H9 (cell line): ENCODE measurements at regions not wholly inside any gene's neighbourhood (a gene's known extent, or its start where the extent isn't known, plus 50 kb on each side); places are given as distances from the start of the nearest gene placed in this dataset.

ENCODE experiments used
- DNase-seq: peaks from one replicate; pipeline ENCODE4 v3.0.0-alpha.2; 2017
- H2AFZ ChIP-seq: one replicate; pipeline ENCODE4 v1.6.1; 2013; ENCODE audit warnings: mild to moderate bottlenecking, low read length, control low read depth, moderate library complexity
- H2AK5ac ChIP-seq: 2 replicates; pipeline ENCODE4 v1.6.1; 2013; ENCODE audit warnings: low read length, control low read depth, mixed read lengths; ENCODE audit not compliant: insufficient read length
- H2BK120ac ChIP-seq: one replicate; pipeline ENCODE4 v1.6.1; 2013; ENCODE audit warnings: low read depth, mild to moderate bottlenecking, low read length, control low read depth, inconsistent platforms; ENCODE audit not compliant: poor library complexity, severe bottlenecking
- H2BK12ac ChIP-seq: 2 replicates; pipeline ENCODE4 v1.6.1; 2013; ENCODE audit warnings: low read length, control low read depth, mixed read lengths, low read depth; ENCODE audit not compliant: insufficient read length
- H2BK15ac ChIP-seq: 2 replicates; pipeline ENCODE4 v1.6.1; 2013; ENCODE audit warnings: low read depth, low read length, control low read depth
- H2BK20ac ChIP-seq: one replicate; pipeline ENCODE4 v1.6.1; 2013; ENCODE audit warnings: low read depth, mild to moderate bottlenecking, low read length, control low read depth, inconsistent platforms; ENCODE audit not compliant: poor library complexity, severe bottlenecking
- H2BK5ac ChIP-seq: 2 replicates; pipeline ENCODE4 v1.6.1; 2013; ENCODE audit warnings: low read length, control low read depth, mixed read lengths; ENCODE audit not compliant: insufficient read length
- H3K14ac ChIP-seq: 2 replicates; pipeline ENCODE4 v1.6.1; 2013; ENCODE audit warnings: low read length, control low read depth; ENCODE audit not compliant: insufficient read depth
- H3K18ac ChIP-seq: 2 replicates; pipeline ENCODE4 v1.6.1; 2013; ENCODE audit warnings: low read depth, mild to moderate bottlenecking, mixed read lengths, low read length, control low read depth; ENCODE audit not compliant: insufficient read length
- H3K23ac ChIP-seq: 2 replicates; pipeline ENCODE4 v1.6.1; 2013; ENCODE audit warnings: low read length, control low read depth, mixed read lengths, low read depth; ENCODE audit not compliant: insufficient read length
- H3K23me2 ChIP-seq: 2 replicates; pipeline ENCODE4 v1.6.1; 2013; ENCODE audit warnings: low read depth, mild to moderate bottlenecking, mixed read lengths, low read length, control low read depth; ENCODE audit not compliant: insufficient read length, poor library complexity, severe bottlenecking
- H3K27ac ChIP-seq: 2 replicates; pipeline ENCODE4 v1.5.1; 2013; ENCODE audit warnings: low read length, control low read depth, mixed read lengths, low read depth; ENCODE audit not compliant: insufficient read length
- H3K27me3 ChIP-seq: 2 replicates; pipeline ENCODE4 v1.6.1; 2013; ENCODE audit warnings: low read length, control low read depth, inconsistent platforms; ENCODE audit not compliant: insufficient read depth
- H3K4ac ChIP-seq: 2 replicates; pipeline ENCODE4 v1.6.1; 2013; ENCODE audit warnings: low read depth, mild to moderate bottlenecking, control low read depth, inconsistent platforms, low read length, moderate library complexity
- H3K4me1 ChIP-seq: 2 replicates; pipeline ENCODE4 v1.6.1; 2013; ENCODE audit warnings: low read length, control low read depth, inconsistent platforms; ENCODE audit not compliant: insufficient read depth
- H3K4me2 ChIP-seq: 2 replicates; pipeline ENCODE4 v1.6.1; 2013; ENCODE audit warnings: low read length, control low read depth, mixed read lengths; ENCODE audit not compliant: insufficient read length, insufficient read depth
- H3K56ac ChIP-seq: 2 replicates; pipeline ENCODE4 v1.6.1; 2013; ENCODE audit warnings: low read depth, mild to moderate bottlenecking, mixed read lengths, low read length, control low read depth; ENCODE audit not compliant: insufficient read length
- H3K79me1 ChIP-seq: 2 replicates; pipeline ENCODE4 v1.6.1; 2013; ENCODE audit warnings: low read depth, mild to moderate bottlenecking, moderate library complexity, low read length, control low read depth, inconsistent platforms; ENCODE audit not compliant: insufficient read depth, poor library complexity, severe bottlenecking
- H3K79me2 ChIP-seq: 2 replicates; pipeline ENCODE4 v1.6.1; 2013; ENCODE audit warnings: low read length, control low read depth, inconsistent platforms; ENCODE audit not compliant: insufficient read depth
- H3K9ac ChIP-seq: 2 replicates; pipeline ENCODE4 v1.6.1; 2013; ENCODE audit warnings: low read length, control low read depth, mixed read lengths; ENCODE audit not compliant: insufficient read length; ENCODE audit errors: extremely low read depth
- H3K9me3 ChIP-seq: one replicate; pipeline ENCODE4 v1.6.1; 2013; ENCODE audit warnings: low read depth, low read length, inconsistent platforms; ENCODE audit not compliant: control insufficient read depth
- H3T11ph ChIP-seq: one replicate; pipeline ENCODE4 v1.6.1; 2013; ENCODE audit warnings: mild to moderate bottlenecking, low read length, control low read depth, inconsistent platforms
- H4K20me1 ChIP-seq: one replicate; pipeline ENCODE4 v1.6.1; 2013; ENCODE audit not compliant: control insufficient read depth, insufficient read length, insufficient read depth
- H4K5ac ChIP-seq: 2 replicates; pipeline ENCODE4 v1.6.1; 2013; ENCODE audit warnings: low read depth, mild to moderate bottlenecking, mixed read lengths, low read length, control low read depth; ENCODE audit not compliant: insufficient read length
- H4K8ac ChIP-seq: replicated peaks from 2 replicates; pipeline ENCODE4 v1.6.1; 2013; ENCODE audit warnings: low read length, control low read depth, mixed read lengths, low read depth; ENCODE audit not compliant: insufficient read length
- H4K91ac ChIP-seq: 2 replicates; pipeline ENCODE4 v1.6.1; 2013; ENCODE audit warnings: low read depth, mild to moderate bottlenecking, moderate library complexity, mixed read lengths, low read length, control low read depth; ENCODE audit not compliant: insufficient read length
- H3K27ac Mint-ChIP-seq, 3 experiments: 2 replicates in 2 of 3; 3 replicates in 1 of 3; pipeline ENCODE4 v1.8.0; 2020 to 2021; ENCODE audit warnings: mixed read lengths in 3 of 3, mild to moderate bottlenecking in 1 of 3, moderate library complexity in 1 of 3
- H3K27me3 Mint-ChIP-seq: 2 replicates; pipeline ENCODE4 v1.8.0; 2021; ENCODE audit warnings: low read depth, mild to moderate bottlenecking, moderate library complexity, mixed read lengths
- H3K36me3 Mint-ChIP-seq, 3 experiments: 2 replicates in 2 of 3; 3 replicates in 1 of 3; pipeline ENCODE4 v1.8.0; 2020 to 2021; ENCODE audit warnings: low read depth in 3 of 3, mixed read lengths in 3 of 3; ENCODE audit not compliant: insufficient read depth in 1 of 3
- H3K4me1 Mint-ChIP-seq, 2 experiments: 2 replicates each; pipeline ENCODE4 v1.8.0; 2020; ENCODE audit warnings: mixed read lengths in 2 of 2
- H3K4me3 Mint-ChIP-seq, 2 experiments: 2 replicates in 1 of 2; 3 replicates in 1 of 2; pipeline ENCODE4 v1.8.0; 2020 to 2021; ENCODE audit warnings: mild to moderate bottlenecking in 2 of 2, mixed read lengths in 2 of 2, moderate library complexity in 1 of 2
- H3K9me3 Mint-ChIP-seq, 2 experiments: 2 replicates in 1 of 2; 3 replicates in 1 of 2; pipeline ENCODE4 v1.8.0; 2020; ENCODE audit warnings: mild to moderate bottlenecking in 2 of 2, mixed read lengths in 2 of 2, moderate library complexity in 1 of 2
- WGBS: extraction: QIAGEN DNeasy Blood & Tissue Kit; methylation state at CpG from one replicate; pipeline ENCODE4 v1.1.7; 2013; ENCODE audit warnings: missing lambda C conversion rate, low lambda C conversion rate, mixed read lengths; ENCODE audit not compliant: insufficient read length; ENCODE audit errors: extremely low coverage; 5-methylcytosine and 5-hydroxymethylcytosine counted together
- TF ChIP-seq, protein P1 (sequence below): fragments of 200-600 bp; sonication (generic); conservative IDR thresholded peaks from 3 replicates; pipeline ENCODE4 v1.8.0; 2021; ENCODE audit warnings: antibody characterized with exemption, mild to moderate bottlenecking

DNA sequence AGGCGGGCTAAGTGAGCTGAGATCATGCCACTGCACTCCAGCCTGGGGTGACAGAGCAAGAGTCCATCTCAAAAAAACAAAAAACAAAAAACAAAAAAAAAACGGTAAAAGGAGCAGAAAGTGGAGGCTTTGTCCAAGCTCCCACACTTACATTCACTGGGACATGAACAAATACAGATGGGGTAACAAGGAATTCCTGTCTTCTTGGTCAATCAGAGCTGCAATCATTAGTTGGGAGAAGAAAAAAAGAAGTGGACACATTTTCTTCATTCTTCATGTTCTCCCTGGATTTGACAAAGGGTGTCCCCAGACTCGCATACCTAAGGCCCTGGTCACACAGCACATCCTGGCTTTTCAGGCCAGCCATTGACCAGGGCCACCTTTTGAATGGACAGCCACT, 124.6 kb downstream of the SOCS6 start:
- H2BK15ac ChIP-seq: no peak overlapping the region
- no peak overlapping the region for H3K4me2 ChIP-seq
- no peak overlapping the region for H3K9ac ChIP-seq
- no peaks in the 10 kb centered on the region for H3K27me3 Mint-ChIP-seq
- no peak overlapping the region for H3K18ac ChIP-seq
- no peak overlapping the region for H4K8ac ChIP-seq
- H3K27ac Mint-ChIP-seq: no peak overlapping the region; a peak in 1 of 7 replicates
- H2BK20ac ChIP-seq: no peak overlapping the region
- no peaks in the 10 kb centered on the region for H4K20me1 ChIP-seq
- no peak overlapping the region for H3K4ac ChIP-seq
- no peak overlapping the region for H2AFZ ChIP-seq
- no peaks in the 10 kb centered on the region for H3K9me3 Mint-ChIP-seq
- H3K79me2 ChIP-seq: no peaks in the 10 kb centered on the region
- H3K27me3 ChIP-seq: no peaks in the 10 kb centered on the region
- no peaks in the 10 kb centered on the region for H3K23me2 ChIP-seq
- no peak overlapping the region for H3K4me3 Mint-ChIP-seq
- no peak overlapping the region for H3K14ac ChIP-seq
- no peak overlapping the region for H2BK5ac ChIP-seq
- no peaks in the 10 kb centered on the region for H3K79me1 ChIP-seq
- TF ChIP-seq, protein P1, sequence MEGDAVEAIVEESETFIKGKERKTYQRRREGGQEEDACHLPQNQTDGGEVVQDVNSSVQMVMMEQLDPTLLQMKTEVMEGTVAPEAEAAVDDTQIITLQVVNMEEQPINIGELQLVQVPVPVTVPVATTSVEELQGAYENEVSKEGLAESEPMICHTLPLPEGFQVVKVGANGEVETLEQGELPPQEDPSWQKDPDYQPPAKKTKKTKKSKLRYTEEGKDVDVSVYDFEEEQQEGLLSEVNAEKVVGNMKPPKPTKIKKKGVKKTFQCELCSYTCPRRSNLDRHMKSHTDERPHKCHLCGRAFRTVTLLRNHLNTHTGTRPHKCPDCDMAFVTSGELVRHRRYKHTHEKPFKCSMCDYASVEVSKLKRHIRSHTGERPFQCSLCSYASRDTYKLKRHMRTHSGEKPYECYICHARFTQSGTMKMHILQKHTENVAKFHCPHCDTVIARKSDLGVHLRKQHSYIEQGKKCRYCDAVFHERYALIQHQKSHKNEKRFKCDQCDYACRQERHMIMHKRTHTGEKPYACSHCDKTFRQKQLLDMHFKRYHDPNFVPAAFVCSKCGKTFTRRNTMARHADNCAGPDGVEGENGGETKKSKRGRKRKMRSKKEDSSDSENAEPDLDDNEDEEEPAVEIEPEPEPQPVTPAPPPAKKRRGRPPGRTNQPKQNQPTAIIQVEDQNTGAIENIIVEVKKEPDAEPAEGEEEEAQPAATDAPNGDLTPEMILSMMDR: no peak
- no peak overlapping the region for H4K91ac ChIP-seq
- H3K23ac ChIP-seq: no peak overlapping the region
- H3K27ac ChIP-seq: no peak overlapping the region
- H2BK120ac ChIP-seq: no peak overlapping the region
- H2AK5ac ChIP-seq: no peak overlapping the region
- H3K9me3 ChIP-seq: no peaks in the 10 kb centered on the region
- no peaks in the 10 kb centered on the region; a peak in 1 of 7 replicates for H3K36me3 Mint-ChIP-seq
- no peak for DNase-seq
- no peak overlapping the region for H3K56ac ChIP-seq
- H3K4me1 ChIP-seq: no peaks in the 10 kb centered on the region
- H4K5ac ChIP-seq: no peak overlapping the region
- no peak overlapping the region for H2BK12ac ChIP-seq
- no CpG with 5 or more reads among the region's 3 CpGs for WGBS
- H3T11ph ChIP-seq: no peak overlapping the region
- H3K4me1 Mint-ChIP-seq: no peaks in the 10 kb centered on the region
